ENCODE measurements at regions not wholly inside any gene's neighbourhood (a gene's known extent, or its start where the extent isn't known, plus 50 kb on each side); places are given as distances from the start of the nearest gene placed in this dataset.

DNA sequence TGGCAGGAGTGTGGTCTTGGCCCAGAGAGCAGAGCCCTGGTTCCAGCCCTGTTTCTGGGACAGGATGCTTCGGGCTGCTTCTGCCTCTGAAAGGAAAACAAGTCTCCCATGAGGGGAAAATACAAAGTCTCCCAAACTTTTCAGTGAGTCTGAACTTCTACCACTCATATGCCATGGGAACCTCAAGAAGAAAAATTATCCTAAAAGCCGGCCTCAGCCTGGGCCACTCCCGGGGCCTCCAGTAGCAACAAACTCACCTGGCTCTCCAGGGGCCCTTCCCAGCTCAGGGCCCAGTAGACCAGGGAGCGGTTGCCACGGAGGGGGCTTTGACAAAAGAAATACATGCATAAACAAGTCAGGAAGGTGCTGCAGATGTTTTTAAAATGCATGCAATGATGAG lies 289.2 kb upstream of the HDAC4 start:
- no peak for DNase-seq (ENCODE audit: extremely low spot score, insufficient read length, low read depth)
- no peak for FAIRE-seq

DNA sequence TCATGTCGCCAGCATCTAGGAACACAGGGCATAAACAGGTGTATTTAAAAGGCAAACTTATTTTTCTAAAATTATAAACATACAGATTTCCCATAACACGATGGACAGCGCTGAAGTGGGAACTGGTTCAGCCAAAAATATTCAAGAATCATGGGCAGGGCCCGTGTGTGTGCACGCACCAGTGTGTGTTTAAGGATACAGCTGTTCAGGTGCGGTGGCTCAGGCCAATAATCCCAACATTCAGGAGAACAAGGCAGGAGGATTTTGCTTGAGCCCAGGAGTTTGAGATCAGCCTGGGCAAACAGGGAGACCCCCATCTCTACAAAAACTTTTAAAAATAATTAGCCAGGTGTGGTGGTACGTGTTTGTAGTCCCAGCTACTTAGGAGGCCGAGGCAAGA lies 288.6 kb upstream of the HDAC4 start:
- no peak for FAIRE-seq
- no peak for DNase-seq (ENCODE audit: extremely low spot score, insufficient read length, low read depth)

DNA sequence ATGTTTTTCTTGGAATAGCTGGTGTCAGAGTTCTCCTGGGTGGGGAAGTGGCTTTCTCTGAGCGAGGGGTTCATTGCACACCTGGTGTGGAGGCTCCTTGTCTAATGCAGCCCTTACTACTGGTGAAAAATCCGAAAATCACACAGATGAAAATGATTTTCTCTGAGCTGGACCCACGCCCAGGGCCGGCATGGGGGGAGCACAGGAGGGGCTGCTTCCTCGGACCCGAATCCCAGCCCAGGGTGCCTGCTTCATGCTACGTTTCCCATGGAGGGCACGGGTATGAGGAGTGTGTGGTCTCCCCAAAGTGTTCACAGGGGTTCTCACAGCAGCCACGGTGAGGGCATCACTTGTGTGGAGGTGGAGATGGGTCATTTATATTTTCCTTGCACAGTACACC lies 288.0 kb upstream of the HDAC4 start:
- FAIRE-seq (no peak), DNase-seq (ENCODE audit: extremely low spot score, insufficient read length, low read depth) (no peak)

DNA sequence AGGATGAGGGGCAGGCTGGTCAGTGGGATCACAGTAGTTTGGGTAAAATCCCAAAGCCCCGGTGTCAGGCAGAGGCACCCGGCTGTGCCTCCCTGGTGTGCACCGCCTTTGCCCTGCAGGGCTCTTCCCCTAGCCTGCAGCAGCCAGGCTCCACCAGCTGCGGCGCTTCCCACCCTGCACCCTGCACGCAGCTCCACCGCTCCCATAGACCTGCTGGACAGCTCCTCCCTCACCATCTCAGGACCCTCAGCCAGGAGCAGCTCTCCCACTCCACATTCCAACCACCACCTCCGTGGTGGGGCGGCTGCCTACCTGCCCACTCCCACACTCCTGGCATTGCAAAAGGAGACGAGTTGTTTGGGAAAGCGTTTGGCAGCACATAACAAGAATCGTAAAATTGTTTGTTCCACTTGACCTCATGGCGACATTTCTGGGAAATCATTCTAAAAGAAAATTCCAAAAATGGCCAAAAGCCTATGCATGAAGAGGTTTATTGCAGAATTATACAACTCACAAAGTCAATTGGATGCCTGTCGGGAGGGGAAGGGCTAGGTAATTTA lies 287.4 kb upstream of the HDAC4 start:
- FAIRE-seq (no peak), DNase-seq (ENCODE audit: extremely low spot score, insufficient read length, low read depth) (no peak)

DNA sequence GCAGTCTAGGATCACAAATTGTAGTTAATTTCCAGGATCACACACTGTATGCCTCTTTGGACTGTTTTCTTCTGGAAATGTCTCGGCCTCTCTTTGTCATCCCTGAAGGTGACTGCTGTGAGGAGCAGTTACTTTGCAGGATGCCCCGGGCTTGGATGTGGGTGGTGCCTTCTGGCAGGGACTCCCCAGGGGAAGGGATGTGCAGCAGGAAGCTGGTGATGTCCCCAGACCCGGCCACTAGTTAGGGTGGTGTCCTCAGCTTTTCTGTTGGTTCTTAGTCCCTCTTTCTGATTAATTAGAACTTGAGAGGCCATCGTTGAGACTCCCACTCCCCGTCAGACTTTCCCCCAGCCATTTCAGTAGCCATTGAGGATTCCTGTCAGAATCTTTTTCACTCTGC lies 286.6 kb upstream of the HDAC4 start:
- DNase-seq (ENCODE audit: extremely low spot score, insufficient read length, low read depth), result no peak
- FAIRE-seq, result no peak

GRCh38 chr2:239685965-239686364 lies 285.1 kb upstream of the HDAC4 start:
- DNase-seq (ENCODE audit: extremely low spot score, insufficient read length, low read depth), result no peak
- FAIRE-seq, result no peak

DNA sequence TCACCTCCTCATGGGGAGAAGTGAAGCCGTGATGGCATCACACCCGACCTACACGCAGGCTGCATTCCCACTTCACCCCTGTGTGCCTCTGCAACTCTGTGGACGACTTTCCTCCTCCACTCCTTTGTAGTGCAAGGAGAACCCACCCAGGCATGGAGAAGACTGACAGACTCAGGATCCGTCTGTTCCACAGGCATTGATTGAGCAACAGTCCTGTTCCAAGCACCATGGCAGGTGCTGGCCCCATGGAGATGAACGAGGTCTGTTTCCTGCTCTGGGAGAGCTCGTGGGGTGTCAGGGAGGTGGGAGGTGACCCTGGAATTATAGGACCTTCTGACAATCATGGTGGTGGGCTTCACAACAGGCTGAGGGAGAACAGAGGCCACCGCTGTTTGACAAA lies 284.7 kb upstream of the HDAC4 start:
- DNase-seq (ENCODE audit: extremely low spot score, insufficient read length, low read depth), result no peak
- no peak for FAIRE-seq

DNA sequence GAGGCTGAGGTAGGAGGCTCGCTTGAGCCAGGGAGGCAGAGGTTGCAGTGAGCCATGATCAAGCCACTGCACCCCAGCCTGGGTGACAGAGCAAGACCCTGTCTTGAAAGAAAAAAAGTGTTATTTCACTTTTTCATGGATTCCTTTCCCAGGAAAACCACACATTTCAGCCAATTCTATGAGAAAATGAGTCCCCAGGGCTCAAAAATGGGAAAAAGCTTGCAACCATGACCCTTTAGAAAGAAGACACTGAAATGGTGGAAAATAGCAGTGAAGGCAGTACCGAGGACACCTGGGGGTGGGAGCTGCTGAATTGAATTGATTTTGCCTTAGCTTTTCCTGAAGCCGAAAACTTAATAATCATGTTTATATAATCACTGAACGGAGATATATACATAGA lies 284.2 kb upstream of the HDAC4 start:
- FAIRE-seq, result no peak
- no peak for DNase-seq (ENCODE audit: extremely low spot score, insufficient read length, low read depth)

GRCh38 chr2:239684271-239684810 lies 283.5 kb upstream of the HDAC4 start:
- no peak for FAIRE-seq
- no peak for DNase-seq (ENCODE audit: extremely low spot score, insufficient read length, low read depth)

GRCh38 chr2:239682518-239682917 lies 281.7 kb upstream of the HDAC4 start:
- FAIRE-seq (no peak), DNase-seq (ENCODE audit: extremely low spot score, insufficient read length, low read depth) (no peak)

- FAIRE-seq (no peak), DNase-seq (ENCODE audit: extremely low spot score, insufficient read length, low read depth) (no peak)
Observed at GRCh38 chr2:239679755-239680154, 278.9 kb upstream of the HDAC4 start.

- DNase-seq (ENCODE audit: extremely low spot score, insufficient read length, low read depth), result no peak
- FAIRE-seq, result no peak
Observed at GRCh38 chr2:239678666-239679296, 278.0 kb upstream of the HDAC4 start.

- no peak for FAIRE-seq
- no peak for DNase-seq (ENCODE audit: extremely low spot score, insufficient read length, low read depth)
Observed at GRCh38 chr2:239678186-239678490, 277.3 kb upstream of the HDAC4 start.

DNA sequence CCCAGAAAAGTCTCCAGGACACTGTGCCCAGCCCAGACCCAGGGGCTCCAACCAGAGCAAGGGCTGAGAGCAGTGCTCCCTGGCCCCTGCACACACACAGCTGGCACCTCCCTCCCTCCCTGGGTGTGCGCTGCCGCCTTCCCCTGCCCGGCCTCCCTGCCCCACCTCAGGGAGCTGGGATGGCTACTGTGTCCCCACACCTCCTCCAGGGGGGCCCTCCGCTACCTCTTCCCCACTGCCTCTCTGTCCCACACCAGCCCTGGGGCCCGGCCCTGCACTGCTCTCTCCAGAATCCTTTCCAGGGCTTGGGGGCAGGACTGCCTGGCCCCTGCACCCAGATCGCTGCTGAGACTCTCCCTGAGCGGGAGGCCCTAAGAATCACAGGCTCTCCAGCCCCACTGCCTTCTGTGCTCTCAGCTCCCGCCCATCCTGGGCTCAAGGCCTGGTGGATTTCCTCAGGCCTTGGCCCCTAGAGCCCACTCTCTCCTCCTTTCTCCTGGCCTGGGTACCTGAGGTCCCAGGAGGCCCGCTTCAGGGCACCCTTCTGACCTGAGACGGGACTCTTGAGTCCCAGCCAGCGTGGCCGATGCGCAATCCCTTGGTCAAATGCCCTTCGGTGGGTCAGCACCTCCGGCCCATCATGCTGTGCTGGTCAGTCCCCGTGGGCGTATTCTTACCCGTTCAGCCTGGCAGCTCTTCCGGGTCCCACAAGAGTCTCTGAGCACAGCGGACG lies 276.8 kb upstream of the HDAC4 start:
- FAIRE-seq (no peak), DNase-seq (ENCODE audit: extremely low spot score, insufficient read length, low read depth) (no peak)

DNA sequence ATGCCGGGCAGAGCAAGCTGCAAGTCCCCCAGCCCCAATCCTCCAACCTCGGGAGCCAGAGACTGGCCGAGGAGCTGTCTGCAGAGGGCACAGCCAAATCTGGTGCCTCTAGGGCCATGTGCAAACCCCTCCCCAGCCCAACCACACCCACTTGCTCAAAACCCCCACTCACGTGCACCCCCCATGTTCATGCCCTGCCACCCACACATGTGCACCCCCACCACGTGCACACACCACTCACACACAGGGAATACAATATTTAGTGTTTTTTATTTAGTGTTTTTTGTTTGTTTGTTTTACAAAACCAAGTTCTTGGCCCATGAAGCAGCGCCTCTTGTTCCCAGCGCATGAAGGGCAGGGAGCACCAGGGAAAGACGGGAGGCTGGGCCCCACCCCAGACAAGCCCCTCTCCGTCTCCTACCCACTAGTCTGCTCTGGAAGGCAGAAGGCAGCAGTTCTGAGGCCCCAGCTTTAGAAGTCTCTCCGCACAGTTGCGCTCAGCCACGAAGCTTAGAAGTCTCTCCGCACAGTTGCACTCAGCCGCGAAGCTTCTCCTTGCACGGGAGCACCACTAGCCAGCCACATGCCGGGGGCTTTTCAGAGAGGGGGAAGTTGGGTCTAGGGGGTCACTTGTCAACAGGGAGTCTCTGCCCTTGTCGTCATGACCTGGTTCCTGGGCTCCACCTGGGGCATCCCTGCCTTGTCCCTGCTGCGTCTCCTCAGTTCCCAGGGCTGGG lies 276.1 kb upstream of the HDAC4 start:
- FAIRE-seq (no peak), DNase-seq (ENCODE audit: extremely low spot score, insufficient read length, low read depth) (no peak)

DNA sequence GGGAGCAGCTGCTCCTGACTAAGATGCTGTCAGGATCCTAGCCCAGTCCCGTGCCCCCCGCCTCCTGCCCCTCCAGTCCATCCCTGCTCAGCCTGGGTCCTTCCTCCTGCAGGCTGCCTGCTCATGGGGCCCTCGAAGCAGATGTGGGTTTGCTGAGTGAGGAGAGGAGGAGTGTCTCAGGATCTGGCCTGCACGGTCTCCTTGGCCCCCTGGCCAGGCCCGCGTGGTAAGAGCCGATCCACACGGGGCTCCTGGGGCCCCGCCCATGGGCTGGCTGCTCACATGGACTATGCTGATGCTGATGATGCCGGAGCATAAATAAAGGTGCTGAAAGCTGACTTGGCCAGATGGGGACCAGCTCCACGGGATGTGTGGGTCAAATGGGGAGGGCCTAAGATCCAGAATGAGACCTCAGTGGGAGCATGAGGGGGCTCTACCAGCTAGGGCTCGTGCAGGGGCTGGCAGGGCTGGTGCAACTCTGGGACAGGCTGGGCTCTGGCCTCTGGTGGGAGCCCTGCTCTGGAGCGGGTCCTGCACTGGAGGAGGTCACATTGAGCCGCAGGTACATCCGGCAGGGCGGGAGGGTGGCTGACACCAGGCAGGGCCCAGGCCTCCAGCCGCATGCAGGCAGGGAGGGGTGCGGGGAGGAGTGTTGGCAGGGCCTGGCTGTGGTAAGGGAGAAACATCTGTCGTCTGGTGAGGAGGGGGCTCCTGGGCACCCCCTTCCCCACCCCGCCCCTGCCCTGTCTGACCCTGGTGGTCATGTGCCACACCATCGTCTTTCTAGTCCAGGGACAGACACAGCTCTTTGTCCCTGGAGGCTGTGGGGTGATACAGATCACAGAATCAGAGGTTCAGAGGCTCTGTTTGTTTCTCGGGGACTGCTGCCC lies 275.3 kb upstream of the HDAC4 start:
- FAIRE-seq, result no peak
- DNase-seq (ENCODE audit: extremely low spot score, insufficient read length, low read depth), result no peak

DNA sequence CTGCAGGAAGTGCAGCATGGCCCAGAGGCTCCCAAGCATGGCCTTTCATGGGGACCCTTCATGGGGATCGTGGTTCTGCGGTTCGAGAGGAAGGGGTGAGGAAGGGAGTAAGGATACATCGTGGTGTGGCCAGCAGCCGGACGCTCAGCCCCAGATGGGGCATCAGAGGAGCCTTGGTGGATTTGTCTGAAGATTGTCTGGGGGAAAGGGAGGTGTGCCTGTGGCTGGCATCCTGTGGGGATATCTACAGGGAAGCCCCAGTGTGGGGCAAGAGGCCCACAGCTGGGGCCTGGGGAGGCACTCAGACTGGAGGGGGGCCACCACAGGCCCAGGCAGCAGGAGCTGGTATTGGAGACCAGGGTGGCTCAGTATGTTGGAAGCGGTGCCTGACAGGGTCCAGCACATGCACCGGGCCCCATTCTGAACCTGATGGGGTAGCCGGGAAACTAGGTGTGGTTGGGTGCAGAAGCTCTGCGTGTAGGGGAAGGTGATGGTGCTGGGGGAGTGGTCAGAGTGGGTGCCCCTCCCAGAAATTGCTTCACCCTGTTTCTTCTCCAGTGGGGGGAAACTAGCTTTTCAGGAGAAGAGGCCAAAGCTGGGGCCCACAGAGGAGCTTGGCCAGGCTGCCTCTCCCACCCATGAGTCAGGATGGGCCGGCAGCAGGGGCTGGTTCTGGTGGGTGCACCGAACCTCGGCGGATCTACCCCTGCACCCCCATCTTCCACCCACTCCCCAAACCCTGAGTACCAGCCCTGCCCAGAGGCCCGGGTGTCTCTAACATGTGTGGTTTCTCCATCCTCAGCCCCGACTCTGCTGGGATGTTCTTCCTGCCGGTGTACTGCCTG lies 274.4 kb upstream of the HDAC4 start:
- DNase-seq (ENCODE audit: extremely low spot score, insufficient read length, low read depth) (no peak), FAIRE-seq (no peak)

DNA sequence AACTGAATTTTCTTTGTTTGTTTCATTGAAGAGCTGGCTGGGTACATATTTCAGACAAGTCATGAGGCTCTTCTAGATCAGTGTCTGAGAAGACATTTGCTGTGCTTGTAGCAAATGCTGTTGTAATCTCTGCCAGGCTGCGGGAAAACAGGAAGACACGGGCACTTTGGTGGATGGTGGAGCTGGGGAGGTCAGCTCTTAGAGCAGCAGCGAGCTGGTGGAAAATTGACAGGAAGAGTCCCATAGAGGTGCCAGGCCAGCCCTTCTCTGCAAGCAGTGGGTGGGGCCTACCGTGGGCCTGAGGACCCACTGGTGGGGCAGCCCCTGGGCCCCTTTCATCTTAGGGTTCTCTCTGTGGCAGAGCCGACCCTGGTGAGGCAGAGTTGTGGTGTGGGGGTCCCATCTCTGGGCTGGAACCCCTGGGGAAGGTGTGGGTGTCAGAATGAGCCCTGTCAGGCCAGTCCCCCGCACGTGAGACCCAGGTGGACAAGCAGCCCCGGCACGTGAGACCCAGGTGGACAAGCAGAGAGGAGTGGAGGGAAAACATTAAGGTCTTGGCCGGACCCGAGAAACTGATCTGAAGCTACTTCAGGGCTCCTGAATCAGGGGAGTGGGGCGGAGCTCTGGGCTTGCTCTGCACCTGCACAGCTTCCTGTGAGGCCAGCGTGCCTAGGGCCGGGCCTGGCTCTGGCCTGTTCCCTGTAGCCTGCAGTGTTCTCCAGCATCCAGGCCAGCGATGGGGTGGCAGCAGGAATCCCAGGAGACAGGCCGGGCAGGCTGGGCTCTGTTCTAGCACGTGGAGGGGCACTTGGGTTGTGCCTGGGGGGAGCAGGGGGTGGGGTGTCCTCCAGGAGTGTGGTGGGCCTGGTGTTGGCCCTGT lies 273.5 kb upstream of the HDAC4 start:
- FAIRE-seq (no peak), DNase-seq (ENCODE audit: extremely low spot score, insufficient read length, low read depth) (no peak)
